Esophagus (tissue), 2 donors: ENCODE measurements at regions not wholly inside any gene's neighbourhood (a gene's known extent, or its start where the extent isn't known, plus 50 kb on each side); places are given as distances from the start of the nearest gene placed in this dataset.
A peak's percentile ranks its signal among the peaks of the same experiment; 100 is the strongest.
"Not testable (repeated sequence)": the region's sequence is repeated elsewhere in the genome, so short reads cannot be mapped to it uniquely, and the experiment has no call there.

Source experiments
- H3K27ac ChIP-seq, 2 donors: one replicate each; pipeline ENCODE4 v1.5.1; 2013; ENCODE audit warnings: low read depth in 2 of 2, mild to moderate bottlenecking in 2 of 2, inconsistent platforms in 1 of 2, low read length in 1 of 2, moderate library complexity in 1 of 2
- H3K27me3 ChIP-seq, 2 donors: one replicate each; pipeline ENCODE4 v1.6.1; 2013; ENCODE audit warnings: low read length in 2 of 2, control low read depth in 1 of 2, mild to moderate bottlenecking in 1 of 2; ENCODE audit not compliant: insufficient read depth in 2 of 2, control insufficient read depth in 1 of 2
- H3K36me3 ChIP-seq, 2 donors: one replicate each; pipeline ENCODE4 v1.6.1; 2013; ENCODE audit warnings: low read length in 1 of 2; ENCODE audit not compliant: control insufficient read depth in 2 of 2, insufficient read depth in 2 of 2
- H3K4me1 ChIP-seq, 2 donors: one replicate each; pipeline ENCODE4 v1.6.1; 2013; ENCODE audit warnings: low read length in 1 of 2; ENCODE audit not compliant: control insufficient read depth in 2 of 2, insufficient read depth in 2 of 2
- H3K4me3 ChIP-seq, 2 donors: one replicate each; pipeline ENCODE4 v1.5.1; 2013; ENCODE audit warnings: low read length in 2 of 2, mild to moderate bottlenecking in 2 of 2, low read depth in 1 of 2, moderate library complexity in 1 of 2
- H3K9me3 ChIP-seq, 2 donors: one replicate each; pipeline ENCODE4 v1.6.1; 2013; ENCODE audit warnings: mild to moderate bottlenecking in 2 of 2, low read depth in 1 of 2, low read length in 1 of 2, moderate library complexity in 1 of 2; ENCODE audit not compliant: control insufficient read depth in 2 of 2, insufficient read depth in 1 of 2
- WGBS, 2 donors: extraction: QIAGEN DNeasy Blood & Tissue Kit; methylation state at CpG; one replicate each; pipeline ENCODE4 v1.1.7; 2013; 5-methylcytosine and 5-hydroxymethylcytosine counted together
- donor health status: healthy with polysubstance abuse.
- donor health status: Bipolar disorder and iron deficiency.

DNA sequence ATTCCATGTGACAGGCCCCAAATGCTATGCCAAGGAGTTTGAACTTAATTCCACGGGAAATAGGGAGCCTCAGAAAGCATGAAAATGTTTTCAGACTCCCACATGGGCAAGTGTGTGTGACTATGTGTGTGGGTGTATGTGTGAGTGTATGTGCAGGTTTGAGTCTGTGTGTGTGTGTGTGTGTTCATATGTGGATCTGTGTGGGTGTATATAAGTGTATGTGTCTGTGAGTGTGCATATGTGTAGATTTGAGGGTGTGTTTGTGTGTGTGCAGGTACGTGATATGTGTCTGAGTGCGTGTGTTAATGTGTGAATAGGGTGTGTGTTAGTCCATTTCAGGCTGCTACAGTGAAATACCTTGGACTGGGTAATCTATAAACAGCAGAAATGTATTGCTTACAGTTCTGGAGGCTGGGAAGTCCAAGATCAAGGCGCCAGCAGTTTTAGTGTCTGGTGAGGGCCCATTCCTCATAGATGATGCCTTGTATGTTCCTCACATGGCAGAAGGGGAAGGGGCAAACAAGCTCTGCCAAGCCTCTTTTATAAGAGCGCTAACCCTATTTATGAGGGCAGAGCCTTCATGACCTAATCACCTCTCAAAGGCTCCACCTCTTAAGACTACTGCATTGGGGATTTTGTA is 181.1 kb upstream of the TAB2 start:
- Histone ChIP-seq H3K4me1 (peaks cover 4 to 8% of the 10 kb centered on the region in 2 donors), H3K4me3 (no peak overlapping the region), H3K27me3 (no peaks in the 10 kb centered on the region), H3K27ac (no peak overlapping the region), H3K9me3 (no peaks in the 10 kb centered on the region), H3K36me3 (no peaks in the 10 kb centered on the region)
- WGBS, 2 donors: 78 to 94% methylated on average over 5 of the region's 5 CpGs

DNA sequence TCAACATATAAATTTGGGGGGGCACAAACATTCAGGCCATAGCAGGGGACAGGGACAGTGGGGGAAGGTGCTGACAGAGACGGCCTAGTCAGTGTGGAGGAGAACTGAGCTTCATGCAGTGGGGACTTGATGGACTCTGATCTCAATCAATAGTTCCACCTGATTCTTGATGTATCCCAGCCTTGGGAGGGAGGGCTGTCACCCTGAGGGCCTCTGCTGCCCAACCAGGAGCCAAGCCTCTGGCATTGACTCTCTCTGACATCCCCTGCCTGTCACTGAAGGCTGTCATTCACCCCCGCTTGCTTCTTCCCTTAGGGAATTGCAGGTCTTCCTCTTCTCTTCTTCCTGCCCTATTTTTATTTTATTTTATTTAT is 180.6 kb upstream of the TAB2 start:
- whole genome bisulfite sequencing, 2 donors: 94 to 97% methylated on average over 2 of the region's 2 CpGs
- no peak overlapping the region for H3K4me3 ChIP-seq
- no peak overlapping the region for H3K27ac ChIP-seq
- H3K27me3 ChIP-seq: no peaks in the 10 kb centered on the region
- no peaks in the 10 kb centered on the region for H3K36me3 ChIP-seq
- H3K9me3 ChIP-seq: no peaks in the 10 kb centered on the region
- H3K4me1 ChIP-seq: peaks cover 4 to 8% of the 10 kb centered on the region in 2 donors

DNA sequence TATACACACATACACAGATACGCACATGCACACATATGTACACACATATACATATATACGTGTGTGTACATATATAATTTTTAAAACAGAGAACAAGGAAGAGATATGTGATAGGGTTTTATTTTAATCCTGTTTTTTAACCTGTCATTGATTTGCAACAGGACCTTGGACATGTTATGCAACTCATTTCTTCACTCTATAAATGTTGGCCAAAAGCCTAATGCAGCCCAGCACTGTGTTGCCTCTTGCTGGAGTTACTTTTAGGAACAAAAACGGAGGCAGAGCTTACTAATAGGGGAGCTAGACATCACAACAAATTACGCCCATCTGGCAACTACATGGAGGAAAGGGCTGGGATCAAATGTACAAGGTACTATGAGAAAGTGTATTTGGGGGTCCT is 179.9 kb upstream of the TAB2 start:
- no peaks in the 10 kb centered on the region for H3K36me3 ChIP-seq
- no peak overlapping the region for H3K4me3 ChIP-seq
- peaks cover 1 to 3% of the 10 kb centered on the region in 2 donors for H3K4me1 ChIP-seq
- 67 to 85% methylated on average over 4 of the region's 4 CpGs for WGBS, 2 donors
- H3K9me3 ChIP-seq: no peaks in the 10 kb centered on the region
- H3K27me3 ChIP-seq: no peaks in the 10 kb centered on the region
- H3K27ac ChIP-seq: no peak overlapping the region

DNA sequence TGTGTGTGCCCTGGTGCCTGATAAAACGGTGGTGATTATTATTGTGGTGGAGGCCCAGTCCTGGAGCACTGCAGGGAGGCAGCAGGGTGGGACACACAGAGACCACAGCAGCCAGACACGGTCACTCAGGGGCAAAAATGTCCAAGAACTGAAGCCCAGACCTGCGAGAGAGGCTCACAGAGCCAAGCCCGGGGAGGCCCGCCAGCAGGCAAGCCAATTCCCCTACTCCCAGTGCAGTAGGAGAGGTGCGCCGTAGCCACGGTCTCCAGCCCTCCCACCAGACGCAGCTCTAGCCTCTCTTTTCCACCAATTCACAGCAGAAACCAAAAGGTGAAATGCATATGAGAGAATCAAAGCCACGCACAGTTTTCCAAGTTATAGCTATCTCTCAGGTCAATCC is 179.4 kb upstream of the TAB2 start:
- Histone ChIP-seq H3K27ac (no peak overlapping the region), H3K9me3 (no peaks in the 10 kb centered on the region), H3K36me3 (no peaks in the 10 kb centered on the region), H3K4me1 (no peaks in the 10 kb centered on the region), H3K27me3 (no peaks in the 10 kb centered on the region), H3K4me3 (no peak overlapping the region)
- WGBS, 2 donors: 96 to 97% methylated on average over 10 of the region's 10 CpGs

DNA sequence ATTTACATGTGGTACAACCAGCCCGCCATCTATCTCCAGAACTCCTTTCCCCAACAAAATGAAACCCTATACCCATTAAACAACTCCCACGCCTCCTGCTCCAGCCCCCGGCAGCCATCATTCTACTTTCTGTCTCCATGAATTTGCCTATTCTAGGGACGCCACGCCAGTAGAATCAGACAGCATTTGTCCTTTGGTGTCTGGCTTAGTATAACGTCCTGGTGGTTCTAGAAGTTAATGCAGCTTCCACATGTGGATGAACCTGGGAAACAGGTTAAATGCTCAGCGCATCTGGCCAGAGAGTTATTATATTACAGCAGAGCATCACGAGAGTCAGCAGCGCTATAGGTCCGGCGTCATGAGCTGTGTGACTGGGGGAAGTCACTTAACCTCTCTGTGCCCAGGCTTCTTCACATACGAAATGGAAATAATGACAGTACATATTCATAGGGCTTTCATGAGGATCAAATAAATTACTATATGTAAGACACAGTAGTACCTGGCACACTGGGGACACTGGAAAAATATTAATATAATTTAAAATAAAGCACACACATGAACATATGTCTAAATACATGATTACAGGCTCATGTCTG is 178.7 kb upstream of the TAB2 start:
- no peaks in the 10 kb centered on the region for H3K27me3 ChIP-seq
- no peak overlapping the region for H3K27ac ChIP-seq
- WGBS, 2 donors: 95 to 96% methylated on average over 12 of the region's 12 CpGs
- no peaks in the 10 kb centered on the region for H3K9me3 ChIP-seq
- H3K4me3 ChIP-seq: no peak overlapping the region
- H3K36me3 ChIP-seq: no peaks in the 10 kb centered on the region
- H3K4me1 ChIP-seq: no peaks in the 10 kb centered on the region

DNA sequence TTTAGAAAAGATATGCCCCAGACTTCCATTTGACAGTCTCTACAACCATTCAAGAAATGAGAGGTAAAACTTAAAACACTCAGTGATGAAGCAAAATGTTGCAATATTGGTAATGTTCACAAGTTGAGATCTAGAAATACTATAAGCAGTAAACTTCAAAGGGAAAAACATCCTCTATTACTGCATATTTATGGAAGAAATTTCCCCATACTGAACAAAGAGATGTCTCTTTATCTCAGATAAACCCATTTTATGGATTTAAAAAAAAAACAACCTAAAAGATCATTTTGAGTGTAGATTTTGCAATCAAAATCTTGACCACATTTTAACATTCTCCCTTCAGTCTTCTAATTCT is 177.8 kb upstream of the TAB2 start:
- Histone ChIP-seq H3K27ac (no peak overlapping the region), H3K4me1 (no peaks in the 10 kb centered on the region), H3K4me3 (no peak overlapping the region), H3K9me3 (no peaks in the 10 kb centered on the region), H3K27me3 (no peaks in the 10 kb centered on the region), H3K36me3 (no peaks in the 10 kb centered on the region)

DNA sequence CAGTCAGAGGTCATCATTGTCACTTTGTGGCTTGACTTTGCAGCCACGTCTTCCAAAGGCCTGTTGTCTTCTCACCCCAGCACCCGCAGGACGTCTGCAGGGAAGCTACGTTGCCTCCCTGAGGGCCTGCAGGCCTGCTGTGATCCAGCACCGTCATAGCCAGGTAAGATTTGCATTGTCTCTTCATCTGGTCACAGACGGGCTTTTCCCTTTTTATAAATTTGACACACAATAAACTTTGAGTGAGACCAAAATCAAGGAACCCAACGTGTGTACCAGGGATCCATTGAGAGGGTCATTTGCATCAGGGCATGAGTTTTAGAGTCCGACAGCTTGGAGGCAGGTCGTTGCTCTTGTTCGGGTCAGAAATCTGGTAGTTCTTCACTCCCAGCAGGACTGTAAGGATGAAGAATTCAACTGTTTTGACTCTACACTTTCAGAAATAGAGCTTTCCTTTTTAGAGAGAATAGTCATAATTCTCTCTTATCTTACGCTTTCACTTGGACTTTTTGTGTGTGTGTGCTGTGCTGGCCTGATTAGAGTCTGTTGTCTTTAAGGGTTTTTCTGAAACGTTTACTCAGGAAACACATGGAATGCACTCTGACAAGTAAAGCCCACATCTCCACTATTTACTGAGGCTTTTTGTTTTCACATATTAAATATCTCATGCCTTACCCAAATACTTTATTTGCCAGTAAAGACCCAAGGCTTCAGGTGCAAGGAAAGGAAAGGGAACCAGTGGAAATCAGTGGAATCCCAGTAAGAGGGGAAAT is 177.2 kb upstream of the TAB2 start:
- H3K9me3 ChIP-seq: no peaks in the 10 kb centered on the region
- peak overlapping the region; percentile 0 to 18 for H3K27ac ChIP-seq
- H3K4me3 ChIP-seq: no peak overlapping the region
- no peaks in the 10 kb centered on the region for H3K4me1 ChIP-seq
- WGBS, 2 donors: 64% methylated on average over 12 of the region's 12 CpGs
- no peaks in the 10 kb centered on the region for H3K27me3 ChIP-seq
- H3K36me3 ChIP-seq: no peaks in the 10 kb centered on the region

DNA sequence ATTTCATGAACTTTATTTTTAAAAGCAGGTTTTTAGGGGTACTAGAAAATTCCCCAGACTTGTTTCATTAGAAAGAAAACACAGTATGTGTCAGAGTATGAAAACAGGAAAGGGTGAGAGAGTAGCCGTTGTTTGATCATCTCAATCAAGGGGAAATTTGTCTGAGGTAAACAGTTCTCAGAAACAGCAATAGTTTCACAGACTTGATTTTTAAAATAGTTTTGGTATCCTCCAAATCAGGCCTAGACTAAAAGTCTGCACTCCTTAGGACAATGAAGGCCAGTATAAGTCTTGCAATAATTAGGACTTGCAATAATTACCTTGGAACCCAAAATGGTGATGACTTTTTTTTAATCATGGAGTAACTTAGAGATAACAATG is 176.6 kb upstream of the TAB2 start:
- H3K36me3 ChIP-seq: no peaks in the 10 kb centered on the region
- no peaks in the 10 kb centered on the region for H3K9me3 ChIP-seq
- WGBS, 2 donors: 59 to 61% methylated on average over 1 of the region's 1 CpG
- no peaks in the 10 kb centered on the region for H3K4me1 ChIP-seq
- H3K27ac ChIP-seq: peak overlapping the region in 1 of 2 donors; percentile 0
- no peak overlapping the region for H3K4me3 ChIP-seq
- no peaks in the 10 kb centered on the region for H3K27me3 ChIP-seq

DNA sequence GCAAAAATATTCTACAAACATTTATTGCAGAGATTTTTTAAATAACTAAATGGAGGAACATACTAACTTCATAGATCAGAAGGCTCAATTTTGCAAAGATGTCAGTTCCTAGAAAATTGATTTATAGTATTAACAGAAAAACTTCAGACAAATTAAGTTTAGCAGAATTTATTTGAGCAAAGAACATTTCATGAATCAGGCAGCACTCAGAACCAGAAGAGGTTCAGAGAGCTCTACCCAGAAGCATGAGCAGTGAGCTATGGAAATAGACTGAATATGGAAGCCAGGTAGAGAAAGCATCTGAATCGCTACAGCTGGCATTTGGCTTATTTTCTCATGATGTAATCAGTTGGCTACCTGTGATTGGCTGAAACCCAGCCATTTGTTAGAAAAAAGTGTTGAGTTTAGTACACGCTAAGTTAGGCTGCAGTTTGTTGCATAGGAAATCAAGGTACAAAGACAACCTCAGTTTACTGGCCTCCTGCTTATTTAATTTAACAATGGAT is 174.5 kb upstream of the TAB2 start:
- H3K27ac ChIP-seq: no peak overlapping the region
- no peaks in the 10 kb centered on the region for H3K9me3 ChIP-seq
- H3K4me3 ChIP-seq: no peak overlapping the region
- WGBS, 2 donors: 76 to 94% methylated on average over 2 of the region's 2 CpGs
- no peaks in the 10 kb centered on the region for H3K4me1 ChIP-seq
- no peaks in the 10 kb centered on the region for H3K36me3 ChIP-seq
- H3K27me3 ChIP-seq: no peaks in the 10 kb centered on the region

DNA sequence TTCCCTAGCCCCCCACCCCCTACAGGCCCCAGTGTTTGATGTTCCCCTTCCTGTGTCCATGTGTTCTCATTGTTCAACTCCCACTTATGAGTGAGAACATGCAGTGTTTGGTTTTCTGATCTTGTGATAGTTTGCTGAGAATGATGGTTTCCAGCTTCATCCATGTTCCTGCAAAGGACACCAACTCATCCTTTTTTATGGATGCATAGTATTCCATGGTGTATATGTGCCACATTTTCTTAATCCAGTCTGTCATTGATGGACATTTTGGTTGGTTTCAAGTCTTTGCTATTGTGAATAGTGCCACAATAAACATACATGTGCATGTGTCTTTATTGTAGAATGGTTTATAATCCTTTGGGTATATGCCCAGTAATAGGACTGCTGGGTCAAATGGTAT is 171.7 kb upstream of the TAB2 start:
- H3K36me3 ChIP-seq, H3K27me3 ChIP-seq, H3K9me3 ChIP-seq, H3K4me1 ChIP-seq, H3K4me3 ChIP-seq, H3K27ac ChIP-seq: not testable (repeated sequence)
